Stimulated activated CD4-positive, alpha-beta T cell treated with anti-CD3 and anti-CD28 coated beads, Interleukin-1b, Interleukin-23, amount 100 ng/mL, for 4 hours (primary cell): ENCODE measurements at regions not wholly inside any gene's neighbourhood (a gene's known extent, or its start where the extent isn't known, plus 50 kb on each side); places are given as distances from the start of the nearest gene placed in this dataset.

Experiments used
- DNase-seq, 2 donors: peaks; one replicate each; pipeline ENCODE4 v3.0.0-alpha.2; 2020; ENCODE audit warnings: low read depth in 2 of 2

- DNase-seq, result no peak
Measured at GRCh38 chr11:109799604-109800003, 293.6 kb upstream of the ZC3H12C start.

- DNase-seq, result no peak
Measured at GRCh38 chr11:109804911-109805310, 288.3 kb upstream of the ZC3H12C start.

GRCh38 chr11:109806205-109806604 lies 287.0 kb upstream of the ZC3H12C start:
- no peak for DNase-seq

- no peak for DNase-seq
Measured at GRCh38 chr11:109808569-109808968, 284.6 kb upstream of the ZC3H12C start.

- no peak for DNase-seq
Measured at GRCh38 chr11:109814824-109815223, 278.4 kb upstream of the ZC3H12C start.

GRCh38 chr11:109815500-109816150 lies 277.6 kb upstream of the ZC3H12C start:
- no peak for DNase-seq

GRCh38 chr11:109818290-109818689 lies 274.9 kb upstream of the ZC3H12C start:
- DNase-seq, result no peak

GRCh38 chr11:109819410-109819809 lies 273.8 kb upstream of the ZC3H12C start:
- no peak for DNase-seq

- no peak for DNase-seq
Measured at GRCh38 chr11:109821511-109821910, 271.7 kb upstream of the ZC3H12C start.

- no peak for DNase-seq
Measured at GRCh38 chr11:109822436-109823102, 270.6 kb upstream of the ZC3H12C start.

GRCh38 chr11:109828387-109828786 lies 264.8 kb upstream of the ZC3H12C start:
- no peak for DNase-seq

GRCh38 chr11:109838026-109838425 lies 255.2 kb upstream of the ZC3H12C start:
- no peak for DNase-seq

- no peak for DNase-seq
Measured at GRCh38 chr11:109845437-109845836, 247.8 kb upstream of the ZC3H12C start.

GRCh38 chr11:109847621-109848020 lies 245.6 kb upstream of the ZC3H12C start:
- no peak for DNase-seq

- no peak for DNase-seq
Measured at GRCh38 chr11:109849051-109849450, 244.1 kb upstream of the ZC3H12C start.

- DNase-seq, result no peak
Measured at GRCh38 chr11:109849946-109850345, 243.2 kb upstream of the ZC3H12C start.

- no peak for DNase-seq
Measured at GRCh38 chr11:109851780-109852390, 241.3 kb upstream of the ZC3H12C start.

- DNase-seq, result no peak
Measured at GRCh38 chr11:109853156-109853776, 239.9 kb upstream of the ZC3H12C start.

GRCh38 chr11:109854731-109855130 lies 238.5 kb upstream of the ZC3H12C start:
- no peak for DNase-seq

GRCh38 chr11:109856928-109857327 lies 236.3 kb upstream of the ZC3H12C start:
- DNase-seq, result no peak

GRCh38 chr11:109857637-109858036 lies 235.6 kb upstream of the ZC3H12C start:
- no peak for DNase-seq

GRCh38 chr11:109858152-109858551 lies 235.0 kb upstream of the ZC3H12C start:
- DNase-seq, result no peak
